GM18867 (cell line): ENCODE measurements at regions not wholly inside any gene's neighbourhood (a gene's known extent, or its start where the extent isn't known, plus 50 kb on each side); places are given as distances from the start of the nearest gene placed in this dataset.
"Not testable (repeated sequence)": the region's sequence is repeated elsewhere in the genome, so short reads cannot be mapped to it uniquely, and the experiment has no call there.

Experiments
- ATAC-seq: cut with Tn5 transposase; IDR thresholded peaks from one replicate; pipeline ENCODE4 v1.9.1; 2021; ENCODE audit warnings: mild to moderate bottlenecking, moderate library complexity; ENCODE audit not compliant: unreplicated experiment

- ATAC-seq = no peak
Measured at GRCh38 chr14:30156571-30156970, 228.9 kb upstream of the PRKD1 start.

GRCh38 chr14:30158299-30158698, 230.7 kb upstream of the PRKD1 start:
- no peak for ATAC-seq

- ATAC-seq = no peak
Measured at GRCh38 chr14:30159374-30159773, 231.7 kb upstream of the PRKD1 start.

GRCh38 chr14:30160608-30161007, 233.0 kb upstream of the PRKD1 start:
- no peak for ATAC-seq

- ATAC-seq = no peak
Measured at GRCh38 chr14:30162066-30162465, 234.4 kb upstream of the PRKD1 start.

GRCh38 chr14:30165255-30165654, 237.6 kb upstream of the PRKD1 start:
- no peak for ATAC-seq

- ATAC-seq = no peak
Measured at GRCh38 chr14:30177781-30178180, 250.1 kb upstream of the PRKD1 start.

GRCh38 chr14:30179381-30180130, 251.9 kb upstream of the PRKD1 start:
- ATAC-seq = no peak

GRCh38 chr14:30180219-30180618, 252.6 kb upstream of the PRKD1 start:
- ATAC-seq = no peak

- ATAC-seq = no peak
Measured at GRCh38 chr14:30185832-30186231, 258.2 kb upstream of the PRKD1 start.

- ATAC-seq = no peak
Measured at GRCh38 chr14:30191639-30192279, 264.1 kb upstream of the PRKD1 start.

- ATAC-seq = no peak
Measured at GRCh38 chr14:30193101-30193500, 265.5 kb upstream of the PRKD1 start.

GRCh38 chr14:30193845-30194501, 266.3 kb upstream of the PRKD1 start:
- no peak for ATAC-seq

GRCh38 chr14:30194741-30195148, 267.1 kb upstream of the PRKD1 start:
- ATAC-seq = no peak

- no peak for ATAC-seq
Measured at GRCh38 chr14:30195941-30196340, 268.3 kb upstream of the PRKD1 start.

GRCh38 chr14:30196861-30197260, 269.2 kb upstream of the PRKD1 start:
- ATAC-seq = no peak

- ATAC-seq = not testable (repeated sequence)
Measured at GRCh38 chr14:30198720-30199119, 271.1 kb upstream of the PRKD1 start.

GRCh38 chr14:30204431-30204980, 276.9 kb upstream of the PRKD1 start:
- ATAC-seq = no peak

GRCh38 chr14:30209136-30209535, 281.5 kb upstream of the PRKD1 start:
- ATAC-seq = no peak

- no peak for ATAC-seq
Measured at GRCh38 chr14:30210630-30211029, 283.0 kb upstream of the PRKD1 start.

GRCh38 chr14:30211326-30211725, 283.7 kb upstream of the PRKD1 start:
- ATAC-seq = no peak

- no peak for ATAC-seq
Measured at GRCh38 chr14:30214014-30214413, 286.4 kb upstream of the PRKD1 start.
